Ovary (tissue), 7 donors: ENCODE measurements at regions not wholly inside any gene's neighbourhood (a gene's known extent, or its start where the extent isn't known, plus 50 kb on each side); places are given as distances from the start of the nearest gene placed in this dataset.

ENCODE experiments used
- DNase-seq, 5 donors: peaks; one replicate each; pipeline ENCODE4 v3.0.0-alpha.2; 2019 to 2020
- H3K27ac ChIP-seq, 2 donors: fragments of 200-600 bp; one replicate each; pipeline versions ENCODE4 v1.5.1 to v1.8.0; 2019 to 2022
- H3K27me3 ChIP-seq: fragments of 200-600 bp; one replicate; pipeline ENCODE4 v1.8.0; 2022
- H3K36me3 ChIP-seq: fragments of 200-600 bp; sonication (generic); one replicate; pipeline ENCODE4 v1.5.1; 2019
- H3K4me1 ChIP-seq: one replicate; pipeline ENCODE4 v1.8.1; 2013; ENCODE audit warnings: mild to moderate bottlenecking, moderate library complexity; ENCODE audit not compliant: insufficient read depth
- H3K4me3 ChIP-seq: fragments of 200-600 bp; sonication (generic); one replicate; pipeline ENCODE4 v1.5.1; 2017
- H3K9me3 ChIP-seq, 2 donors: fragments of 200-600 bp in 1 of 2; sonication (generic) in 1 of 2; one replicate each; pipeline versions ENCODE4 v1.5.1 to v1.8.1; 2013 to 2019; ENCODE audit warnings: mild to moderate bottlenecking in 1 of 2, moderate library complexity in 1 of 2
- CTCF ChIP-seq, 3 donors: fragments of 450-650 bp in 2 of 3; fragments of 200-600 bp in 1 of 3; IDR thresholded peaks; one replicate each; pipeline versions ENCODE4 v1.5.1 to v1.8.0; 2016 to 2022; ENCODE audit warnings: antibody characterized with exemption in 3 of 3, mild to moderate bottlenecking in 1 of 3
- EP300 ChIP-seq: sonication (generic); formaldehyde crosslinking; IDR thresholded peaks from one replicate; pipeline ENCODE4 v1.6.1; 2017; ENCODE audit warnings: antibody characterized with exemption
- POLR2A ChIP-seq: fragments of 450-650 bp; IDR thresholded peaks from one replicate; pipeline ENCODE4 v1.6.1; 2017; ENCODE audit warnings: antibody characterized with exemption, mild to moderate bottlenecking, moderate library complexity
- WGBS, 3 donors: extraction: QIAGEN DNeasy Blood & Tissue Kit in 1 of 3; methylation state at CpG; one replicate each; pipeline versions ENCODE4 v1.1.5 to v1.1.7; 2013 to 2017; 5-methylcytosine and 5-hydroxymethylcytosine counted together
- intact Hi-C, 4 donors: fragments of 100-400 bp; cut with DNase I; formaldehyde crosslinking; loops; one replicate each; pipeline versions ENCODE4 v1.11.0 to v1.15.1; 2022 to 2023
- donor health status: DM: no; HTN: no; CAD: no; lungs with moderate emphysema.
- donor health status: DM: no; HTN: no; CAD: no.
- donor health status: Bipolar disorder and iron deficiency.
- donor health status: DM: no; HTN: no; CAD: no.
- donor health status: DM: yes; HTN: yes; CAD: no.

GRCh38 chr3:66158933-66159683 is 61.7 kb upstream of the SLC25A26 start:
- WGBS, 3 donors = 82 to 91% (median 85%) methylated on average over 5 of the region's 5 CpGs
- TF ChIP-seq POLR2A = no peak
- no peak for TF ChIP-seq CTCF (IDR thresholded peaks at IDR 0.05)
- TF ChIP-seq EP300 = no peak
- no peaks in the 10 kb centered on the region for H3K36me3 ChIP-seq
- intact Hi-C loops = no loop called here
- DNase-seq = no peak
- H3K4me1 ChIP-seq = peaks cover 1% of the 10 kb centered on the region
- no peaks in the 10 kb centered on the region for H3K27me3 ChIP-seq
- no peaks in the 10 kb centered on the region for H3K9me3 ChIP-seq
- no peak overlapping the region for H3K27ac ChIP-seq
- H3K4me3 ChIP-seq = no peak overlapping the region

DNA sequence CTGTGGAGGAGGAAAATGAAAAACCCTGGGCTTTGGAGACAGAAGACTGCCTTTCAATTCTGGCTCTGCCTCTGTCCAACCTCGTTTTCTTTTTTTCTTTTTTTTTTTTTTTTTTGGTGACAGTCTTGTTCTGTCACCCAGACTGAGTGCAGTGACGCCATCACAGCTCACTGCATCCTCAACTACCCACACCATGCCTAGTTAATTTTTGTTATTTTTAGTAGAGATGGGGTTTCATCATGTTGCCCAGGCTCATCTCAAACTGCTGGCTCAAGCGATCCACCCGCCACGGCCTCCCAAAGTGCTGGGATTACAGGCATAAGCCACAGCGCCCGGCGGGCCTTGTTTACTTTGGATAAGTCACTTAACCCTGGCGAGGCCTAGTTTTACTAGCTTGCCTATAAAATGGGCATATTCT is 66.3 kb upstream of the SLC25A26 start:
- intact Hi-C loops = no loop called here
- Histone ChIP-seq H3K4me3 (no peak overlapping the region), H3K4me1 (peaks cover 1% of the 10 kb centered on the region), H3K27me3 (no peaks in the 10 kb centered on the region), H3K27ac (peak overlapping the region in 1 of 2 donors; percentile 47), H3K36me3 (no peaks in the 10 kb centered on the region), H3K9me3 (no peaks in the 10 kb centered on the region)
- no peak for DNase-seq
- WGBS, 3 donors = 20 to 54% (median 34%) methylated on average over 9 of the region's 9 CpGs
- TF ChIP-seq CTCF (IDR thresholded peaks at IDR 0.05) (no peak), EP300 (no peak), POLR2A (no peak)

- peak overlapping the region in 1 of 2 donors; percentile 47 for H3K27ac ChIP-seq
Measured at GRCh38 chr3:66153481-66154443, 67.0 kb upstream of the SLC25A26 start.

More at GRCh38 chr3:66153481-66154443, 67.0 kb upstream of the SLC25A26 start:
- no peaks in the 10 kb centered on the region for H3K27me3 ChIP-seq
- intact Hi-C loops = no loop called here
- H3K4me3 ChIP-seq = peak overlapping the region; percentile 2
- peak in 2 of 5 donors; percentile 7 to 18 for DNase-seq
- WGBS, 3 donors = 19 to 23% (median 20%) methylated on average over 25 of the region's 25 CpGs
- H3K4me1 ChIP-seq = peaks cover 1% of the 10 kb centered on the region
- no peak for TF ChIP-seq EP300
- TF ChIP-seq CTCF (IDR thresholded peaks at IDR 0.05) = no peak
- no peak for TF ChIP-seq POLR2A
- H3K36me3 ChIP-seq = no peaks in the 10 kb centered on the region
- H3K9me3 ChIP-seq = no peaks in the 10 kb centered on the region
